ENCODE measurements at regions not wholly inside any gene's neighbourhood (a gene's known extent, or its start where the extent isn't known, plus 50 kb on each side); places are given as distances from the start of the nearest gene placed in this dataset.
"Not testable (repeated sequence)": the region's sequence is repeated elsewhere in the genome, so short reads cannot be mapped to it uniquely, and the experiment has no call there.

GRCh38 chr5:107011605-107012004 is 659.1 kb downstream of the EFNA5 start:
- Histone ChIP-seq H3K27ac (ENCODE audit: low read depth, low read length) (no peak overlapping the region), H3K9me3 (ENCODE audit: control insufficient read depth, insufficient read depth, low read length) (no peaks in the 10 kb centered on the region), H3K27me3 (ENCODE audit: control insufficient read depth, insufficient read depth, low read length) (no peaks in the 10 kb centered on the region), H3K4me3 (ENCODE audit: low read depth, low read length) (no peak overlapping the region)
- POLR2A ChIA-PET, result no interaction called here
- TF ChIP-seq CTCF (IDR thresholded peaks at IDR 0.05; ENCODE audit: low read depth, low read length), result no peak
- DNase-seq (ENCODE audit: low read depth, low spot score), result no peak
- CTCF ChIA-PET, result no interaction called here

GRCh38 chr5:107010060-107010459 is 660.7 kb downstream of the EFNA5 start:
- no peaks in the 10 kb centered on the region for H3K27me3 ChIP-seq (ENCODE audit: control insufficient read depth, insufficient read depth, low read length)
- TF ChIP-seq CTCF (IDR thresholded peaks at IDR 0.05; ENCODE audit: low read depth, low read length), result no peak
- ChIA-PET POLR2A (no interaction called here), CTCF (no interaction called here)
- no peak overlapping the region for H3K27ac ChIP-seq (ENCODE audit: low read depth, low read length)
- H3K9me3 ChIP-seq (ENCODE audit: control insufficient read depth, insufficient read depth, low read length), result no peaks in the 10 kb centered on the region
- no peak overlapping the region for H3K4me3 ChIP-seq (ENCODE audit: low read depth, low read length)
- DNase-seq (ENCODE audit: low read depth, low spot score), result no peak

GRCh38 chr5:107005653-107006052 is 665.1 kb downstream of the EFNA5 start:
- H3K27ac ChIP-seq (ENCODE audit: low read depth, low read length), result no peak overlapping the region
- no peak overlapping the region for H3K4me3 ChIP-seq (ENCODE audit: low read depth, low read length)
- no peak for DNase-seq (ENCODE audit: low read depth, low spot score)
- H3K9me3 ChIP-seq (ENCODE audit: control insufficient read depth, insufficient read depth, low read length), result no peaks in the 10 kb centered on the region
- H3K27me3 ChIP-seq (ENCODE audit: control insufficient read depth, insufficient read depth, low read length), result no peaks in the 10 kb centered on the region
- ChIA-PET POLR2A (no interaction called here), CTCF (no interaction called here)
- TF ChIP-seq CTCF (IDR thresholded peaks at IDR 0.05; ENCODE audit: low read depth, low read length), result no peak

- Histone ChIP-seq H3K9me3 (ENCODE audit: control insufficient read depth, insufficient read depth, low read length) (no peaks in the 10 kb centered on the region), H3K27ac (ENCODE audit: low read depth, low read length) (no peak overlapping the region), H3K27me3 (ENCODE audit: control insufficient read depth, insufficient read depth, low read length) (no peaks in the 10 kb centered on the region), H3K4me3 (ENCODE audit: low read depth, low read length) (no peak overlapping the region)
- TF ChIP-seq CTCF (IDR thresholded peaks at IDR 0.05; ENCODE audit: low read depth, low read length), result no peak
- POLR2A ChIA-PET, result no interaction called here
- CTCF ChIA-PET, result no interaction called here
- no peak for DNase-seq (ENCODE audit: low read depth, low spot score)
These were observed 665.6 kb downstream of the EFNA5 start for GRCh38 chr5:107005161-107005560.

DNA sequence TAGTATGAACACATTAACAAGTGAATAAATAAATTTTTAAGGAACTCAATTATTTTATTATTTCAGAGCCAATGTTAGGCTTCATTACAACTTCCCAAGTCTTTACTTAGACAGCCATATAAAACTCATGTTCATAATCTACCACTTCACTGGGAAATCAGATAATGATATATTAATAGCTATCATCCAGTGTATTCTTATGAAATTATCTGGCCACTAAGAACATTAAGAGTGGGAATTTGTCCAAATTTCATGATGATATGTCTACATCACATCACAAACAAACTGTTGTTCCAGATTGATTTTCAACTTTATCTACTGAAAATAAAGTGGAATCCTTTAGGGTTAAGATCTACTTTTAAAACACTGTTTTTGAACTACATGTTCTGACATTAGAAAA is 668.6 kb downstream of the EFNA5 start:
- ChIA-PET POLR2A (no interaction called here), CTCF (no interaction called here)
- no peak for DNase-seq (ENCODE audit: low read depth, low spot score)
- H3K27ac ChIP-seq (ENCODE audit: low read depth, low read length), result no peak overlapping the region
- H3K4me3 ChIP-seq (ENCODE audit: low read depth, low read length), result no peak overlapping the region
- no peaks in the 10 kb centered on the region for H3K9me3 ChIP-seq (ENCODE audit: control insufficient read depth, insufficient read depth, low read length)
- TF ChIP-seq CTCF (IDR thresholded peaks at IDR 0.05; ENCODE audit: low read depth, low read length), result no peak
- H3K27me3 ChIP-seq (ENCODE audit: control insufficient read depth, insufficient read depth, low read length), result no peaks in the 10 kb centered on the region

- H3K27ac ChIP-seq (ENCODE audit: low read depth, low read length); POLR2A ChIA-PET; H3K4me3 ChIP-seq (ENCODE audit: low read depth, low read length); DNase-seq (ENCODE audit: low read depth, low spot score); H3K9me3 ChIP-seq (ENCODE audit: control insufficient read depth, insufficient read depth, low read length); H3K27me3 ChIP-seq (ENCODE audit: control insufficient read depth, insufficient read depth, low read length); CTCF ChIA-PET: not testable (repeated sequence)
These were observed 671.2 kb downstream of the EFNA5 start for GRCh38 chr5:106999506-106999905.
